H1 (cell line): ENCODE measurements at regions not wholly inside any gene's neighbourhood (a gene's known extent, or its start where the extent isn't known, plus 50 kb on each side); places are given as distances from the start of the nearest gene placed in this dataset.

Experiments used
- EP300 ChIP-seq, 2 experiments: IDR thresholded peaks; 1 replicate in 1 of 2; 2 replicates in 1 of 2; pipeline ENCODE4 v1.6.1; 2011 to 2012; ENCODE audit warnings: low read depth in 2 of 2, low read length in 2 of 2, mild to moderate bottlenecking in 2 of 2, borderline replicate concordance in 1 of 2, inconsistent platforms in 1 of 2, moderate library complexity in 1 of 2
- SAP30 ChIP-seq: fragments of 300-600 bp; sonication (generic); IDR thresholded peaks from 2 replicates; pipeline ENCODE4 v1.7.1; 2012; ENCODE audit warnings: low read length, moderate library complexity, mild to moderate bottlenecking, inconsistent platforms; ENCODE audit not compliant: insufficient read depth, insufficient replicate concordance

DNA sequence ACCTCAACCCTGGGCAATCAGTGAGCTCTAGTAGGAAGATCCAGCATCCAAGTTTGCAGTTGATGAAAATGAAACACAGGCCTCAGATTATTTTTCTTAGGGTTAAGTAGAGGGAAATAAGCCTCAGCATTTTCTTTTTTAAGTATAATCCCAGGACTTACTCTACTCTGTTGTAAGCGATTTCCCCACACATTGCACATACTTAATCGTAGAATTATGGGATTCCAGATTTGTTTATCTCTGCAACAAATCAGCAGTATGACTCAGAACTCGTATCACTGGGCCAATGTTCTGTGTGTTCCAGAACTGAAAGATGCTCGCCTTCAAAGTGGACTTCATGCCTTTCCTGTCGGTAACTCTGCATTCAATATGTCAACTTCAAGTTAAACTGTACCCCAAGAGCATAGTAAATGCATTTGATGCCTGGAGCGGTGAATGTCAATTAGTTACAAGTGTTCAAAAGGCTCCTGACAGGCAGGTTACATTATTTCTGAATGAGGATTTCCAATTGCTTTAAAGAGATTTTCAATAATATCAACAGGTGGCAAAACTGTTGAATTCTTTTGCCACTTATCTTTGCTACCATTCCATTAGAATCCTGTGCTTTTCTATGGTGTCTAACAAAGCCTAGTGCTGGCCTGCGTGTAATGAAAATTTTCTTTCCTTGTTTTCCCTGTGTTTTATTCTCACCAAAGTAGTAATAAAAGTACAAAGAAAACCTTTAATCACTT, 323.8 kb upstream of the SYT1 start (continued):
- TF ChIP-seq SAP30 (no peak), EP300 (IDR thresholded peaks at IDR 0.05; ENCODE audit: borderline replicate concordance in 1 of 2, low read depth in 2 of 2, low read length in 2 of 2) (no peak)
- TF ChIP-seq, all 59 proteins: peak for 0
